GM18909 (cell line): ENCODE measurements at regions not wholly inside any gene's neighbourhood (a gene's known extent, or its start where the extent isn't known, plus 50 kb on each side); places are given as distances from the start of the nearest gene placed in this dataset.
"Not testable (repeated sequence)": the region's sequence is repeated elsewhere in the genome, so short reads cannot be mapped to it uniquely, and the experiment has no call there.

Experiments
- ATAC-seq: cut with Tn5 transposase; IDR thresholded peaks from one replicate; pipeline ENCODE4 v1.9.1; 2021; ENCODE audit warnings: mild to moderate bottlenecking; ENCODE audit not compliant: unreplicated experiment, poor library complexity

- ATAC-seq = no peak
Observed at GRCh38 chr3:137542049-137542448, 222.1 kb upstream of the SOX14 start.

GRCh38 chr3:137554242-137554641 is 209.9 kb upstream of the SOX14 start:
- no peak for ATAC-seq

GRCh38 chr3:137568880-137569279 is 195.2 kb upstream of the SOX14 start:
- ATAC-seq = no peak

GRCh38 chr3:137572931-137573330 is 191.2 kb upstream of the SOX14 start:
- ATAC-seq = no peak

GRCh38 chr3:137582484-137582883 is 181.6 kb upstream of the SOX14 start:
- ATAC-seq = no peak

- no peak for ATAC-seq
Observed at GRCh38 chr3:137583256-137583655, 180.9 kb upstream of the SOX14 start.

GRCh38 chr3:137588871-137589270 is 175.2 kb upstream of the SOX14 start:
- ATAC-seq = no peak

- ATAC-seq = not testable (repeated sequence)
Observed at GRCh38 chr3:137595415-137595814, 168.7 kb upstream of the SOX14 start.

GRCh38 chr3:137610723-137611122 is 153.4 kb upstream of the SOX14 start:
- ATAC-seq = no peak

GRCh38 chr3:137612291-137612690 is 151.8 kb upstream of the SOX14 start:
- no peak for ATAC-seq

GRCh38 chr3:137615659-137616418 is 148.3 kb upstream of the SOX14 start:
- ATAC-seq = no peak

- no peak for ATAC-seq
Observed at GRCh38 chr3:137641879-137642704, 122.0 kb upstream of the SOX14 start.

GRCh38 chr3:137642831-137643230 is 121.3 kb upstream of the SOX14 start:
- ATAC-seq = no peak

- ATAC-seq = no peak
Observed at GRCh38 chr3:137647179-137647578, 116.9 kb upstream of the SOX14 start.

GRCh38 chr3:137669519-137670060 is 94.5 kb upstream of the SOX14 start:
- no peak for ATAC-seq

GRCh38 chr3:137687181-137687879 is 76.8 kb upstream of the SOX14 start:
- ATAC-seq = no peak

- ATAC-seq = no peak
Observed at GRCh38 chr3:137692803-137693431, 71.2 kb upstream of the SOX14 start.

- ATAC-seq = no peak
Observed at GRCh38 chr3:137693791-137694190, 70.3 kb upstream of the SOX14 start.

GRCh38 chr3:137694836-137695235 is 69.3 kb upstream of the SOX14 start:
- no peak for ATAC-seq

- ATAC-seq = no peak
Observed at GRCh38 chr3:137695351-137695750, 68.8 kb upstream of the SOX14 start.
